ENCODE measurements at regions not wholly inside any gene's neighbourhood (a gene's known extent, or its start where the extent isn't known, plus 50 kb on each side); places are given as distances from the start of the nearest gene placed in this dataset.

DNA sequence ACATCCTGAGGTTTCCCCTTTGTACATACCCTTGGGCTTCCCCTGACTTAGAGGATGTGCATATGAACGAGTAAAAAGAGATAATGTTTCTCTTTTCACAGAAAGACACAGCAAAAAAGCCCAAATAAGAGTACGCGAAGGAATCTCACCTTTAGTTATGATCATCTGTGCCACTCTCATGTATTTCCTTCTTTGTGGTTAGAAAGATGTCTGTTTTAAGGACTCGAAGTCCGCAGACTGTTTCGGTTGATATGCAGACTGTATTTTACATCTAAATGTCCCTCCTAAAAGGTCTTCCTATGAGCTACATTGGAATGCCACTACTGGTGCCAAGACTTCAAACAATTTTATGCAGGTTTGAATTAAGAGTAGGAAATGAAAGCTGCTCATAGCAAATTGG is 102.3 kb upstream of the GOT2 start:
- H3K4me2 ChIP-seq (ENCODE audit: low read depth, low read length) = no peak overlapping the region
- no peaks in the 10 kb centered on the region for H3F3A ChIP-seq (ENCODE audit: insufficient read depth, low read length)
- H2AFZ ChIP-seq (ENCODE audit: low read length) = no peak overlapping the region
- H3K79me2 ChIP-seq (ENCODE audit: low read length) = no peaks in the 10 kb centered on the region
- no peak overlapping the region for H3K9ac ChIP-seq (ENCODE audit: low read length)
- no peaks in the 10 kb centered on the region for H3K9me3 ChIP-seq (replicated peaks; ENCODE audit: insufficient read depth, low read length)
- H3K9me2 ChIP-seq (replicated peaks; ENCODE audit: insufficient read depth, low read length) = no peaks in the 10 kb centered on the region
- TF ChIP-seq EZH2 (optimal IDR thresholded peaks at IDR 0.05; ENCODE audit: low read depth, low read length) = no peak
- TF ChIP-seq, protein P1, sequence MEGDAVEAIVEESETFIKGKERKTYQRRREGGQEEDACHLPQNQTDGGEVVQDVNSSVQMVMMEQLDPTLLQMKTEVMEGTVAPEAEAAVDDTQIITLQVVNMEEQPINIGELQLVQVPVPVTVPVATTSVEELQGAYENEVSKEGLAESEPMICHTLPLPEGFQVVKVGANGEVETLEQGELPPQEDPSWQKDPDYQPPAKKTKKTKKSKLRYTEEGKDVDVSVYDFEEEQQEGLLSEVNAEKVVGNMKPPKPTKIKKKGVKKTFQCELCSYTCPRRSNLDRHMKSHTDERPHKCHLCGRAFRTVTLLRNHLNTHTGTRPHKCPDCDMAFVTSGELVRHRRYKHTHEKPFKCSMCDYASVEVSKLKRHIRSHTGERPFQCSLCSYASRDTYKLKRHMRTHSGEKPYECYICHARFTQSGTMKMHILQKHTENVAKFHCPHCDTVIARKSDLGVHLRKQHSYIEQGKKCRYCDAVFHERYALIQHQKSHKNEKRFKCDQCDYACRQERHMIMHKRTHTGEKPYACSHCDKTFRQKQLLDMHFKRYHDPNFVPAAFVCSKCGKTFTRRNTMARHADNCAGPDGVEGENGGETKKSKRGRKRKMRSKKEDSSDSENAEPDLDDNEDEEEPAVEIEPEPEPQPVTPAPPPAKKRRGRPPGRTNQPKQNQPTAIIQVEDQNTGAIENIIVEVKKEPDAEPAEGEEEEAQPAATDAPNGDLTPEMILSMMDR (IDR thresholded peaks at IDR 0.05; ENCODE audit: low read length) = no peak
- TF ChIP-seq EZH2phosphoT487 (IDR thresholded peaks at IDR 0.05; ENCODE audit: low read length) = no peak
- H4K20me1 ChIP-seq (ENCODE audit: insufficient read depth, low read length) = no peaks in the 10 kb centered on the region
- no peaks in the 10 kb centered on the region for H3K4me1 ChIP-seq (ENCODE audit: low read length)
- H3K4me3 ChIP-seq (ENCODE audit: low read length) = no peak overlapping the region
- no peak for DNase-seq
- no peak overlapping the region for H3K27ac ChIP-seq (ENCODE audit: low read length)
- no peaks in the 10 kb centered on the region for H3K36me3 ChIP-seq (replicated peaks; ENCODE audit: insufficient read depth, low read length)
- H3K27me3 ChIP-seq (replicated peaks; ENCODE audit: insufficient read depth, low read length) = no peaks in the 10 kb centered on the region

DNA sequence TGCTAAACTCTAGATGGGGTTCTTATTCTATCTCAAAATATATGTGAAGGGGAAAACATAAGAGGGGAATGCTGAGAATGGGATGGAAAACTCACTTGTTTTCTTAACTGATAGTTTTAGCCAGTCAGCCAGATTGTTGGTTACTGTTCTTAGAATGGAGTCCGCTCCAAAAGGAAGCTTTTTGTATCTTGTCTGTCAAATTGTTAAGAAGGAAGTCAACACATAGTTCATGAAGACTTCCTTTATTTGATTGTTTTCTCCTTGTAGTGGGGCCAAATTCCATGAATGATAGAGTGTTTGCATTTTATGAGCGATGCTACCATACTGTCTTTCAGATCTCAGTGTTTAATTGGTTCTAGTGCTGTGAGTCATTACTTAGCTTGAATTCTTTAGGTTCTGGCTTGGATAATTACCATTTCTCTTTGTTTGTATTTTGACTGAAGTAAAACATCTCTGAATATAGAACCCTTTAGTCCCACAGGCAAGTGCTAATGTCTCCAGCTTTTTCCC is 98.3 kb upstream of the GOT2 start:
- Histone ChIP-seq H3K9me2 (replicated peaks; ENCODE audit: insufficient read depth, low read length) (no peaks in the 10 kb centered on the region), H3K9me3 (replicated peaks; ENCODE audit: insufficient read depth, low read length) (no peaks in the 10 kb centered on the region), H3K4me3 (ENCODE audit: low read length) (no peak overlapping the region), H3K4me1 (ENCODE audit: low read length) (no peaks in the 10 kb centered on the region), H3K9ac (ENCODE audit: low read length) (no peak overlapping the region), H4K20me1 (ENCODE audit: insufficient read depth, low read length) (no peaks in the 10 kb centered on the region), H3K79me2 (ENCODE audit: low read length) (no peaks in the 10 kb centered on the region), H3F3A (ENCODE audit: insufficient read depth, low read length) (no peaks in the 10 kb centered on the region), H3K36me3 (replicated peaks; ENCODE audit: insufficient read depth, low read length) (no peaks in the 10 kb centered on the region), H2AFZ (ENCODE audit: low read length) (no peak overlapping the region), H3K27me3 (replicated peaks; ENCODE audit: insufficient read depth, low read length) (no peaks in the 10 kb centered on the region), H3K4me2 (ENCODE audit: low read depth, low read length) (no peak overlapping the region), H3K27ac (ENCODE audit: low read length) (no peak overlapping the region)
- DNase-seq = no peak
- TF ChIP-seq, protein P1 (IDR thresholded peaks at IDR 0.05; ENCODE audit: low read length) = no peak
- TF ChIP-seq EZH2 (optimal IDR thresholded peaks at IDR 0.05; ENCODE audit: low read depth, low read length) = no peak
- TF ChIP-seq EZH2phosphoT487 (IDR thresholded peaks at IDR 0.05; ENCODE audit: low read length) = no peak

GRCh38 chr16:58831386-58831785 is 97.3 kb upstream of the GOT2 start:
- H3F3A ChIP-seq (ENCODE audit: insufficient read depth, low read length) = no peaks in the 10 kb centered on the region
- no peaks in the 10 kb centered on the region for H3K9me2 ChIP-seq (replicated peaks; ENCODE audit: insufficient read depth, low read length)
- H4K20me1 ChIP-seq (ENCODE audit: insufficient read depth, low read length) = no peaks in the 10 kb centered on the region
- H3K79me2 ChIP-seq (ENCODE audit: low read length) = no peaks in the 10 kb centered on the region
- no peak overlapping the region for H3K9ac ChIP-seq (ENCODE audit: low read length)
- TF ChIP-seq EZH2phosphoT487 (IDR thresholded peaks at IDR 0.05; ENCODE audit: low read length) = no peak
- TF ChIP-seq, protein P1 (IDR thresholded peaks at IDR 0.05; ENCODE audit: low read length) = no peak
- no peak for TF ChIP-seq EZH2 (optimal IDR thresholded peaks at IDR 0.05; ENCODE audit: low read depth, low read length)
- H3K4me3 ChIP-seq (ENCODE audit: low read length) = no peak overlapping the region
- H3K27me3 ChIP-seq (replicated peaks; ENCODE audit: insufficient read depth, low read length) = no peaks in the 10 kb centered on the region
- no peak overlapping the region for H2AFZ ChIP-seq (ENCODE audit: low read length)
- H3K4me2 ChIP-seq (ENCODE audit: low read depth, low read length) = no peak overlapping the region
- no peaks in the 10 kb centered on the region for H3K4me1 ChIP-seq (ENCODE audit: low read length)
- no peak for DNase-seq
- no peaks in the 10 kb centered on the region for H3K9me3 ChIP-seq (replicated peaks; ENCODE audit: insufficient read depth, low read length)
- no peak overlapping the region for H3K27ac ChIP-seq (ENCODE audit: low read length)
- H3K36me3 ChIP-seq (replicated peaks; ENCODE audit: insufficient read depth, low read length) = no peaks in the 10 kb centered on the region
